Esophagus muscularis mucosa (tissue), 4 donors: ENCODE measurements at regions not wholly inside any gene's neighbourhood (a gene's known extent, or its start where the extent isn't known, plus 50 kb on each side); places are given as distances from the start of the nearest gene placed in this dataset.

ENCODE experiments used
- CTCF ChIP-seq, 3 experiments: fragments of 200-600 bp in 2 of 3; fragments of 450-650 bp in 1 of 3; sonication (generic) in 2 of 3; IDR thresholded peaks; one replicate each; pipeline ENCODE4 v1.5.1; 2017 to 2019; ENCODE audit warnings: antibody characterized with exemption in 3 of 3, mild to moderate bottlenecking in 2 of 3, moderate library complexity in 1 of 3
- EP300 ChIP-seq: sonication (generic); formaldehyde crosslinking; IDR thresholded peaks from one replicate; pipeline ENCODE4 v1.6.1; 2017; ENCODE audit warnings: antibody characterized with exemption
- POLR2A ChIP-seq: fragments of 450-650 bp; IDR thresholded peaks from one replicate; pipeline ENCODE4 v1.6.1; 2017; ENCODE audit warnings: antibody characterized with exemption, moderate library complexity, mild to moderate bottlenecking, low read depth

- no peak for TF ChIP-seq CTCF (IDR thresholded peaks at IDR 0.05)
- no peak for TF ChIP-seq POLR2A
- TF ChIP-seq EP300, result no peak
Measured at GRCh38 chr2:136230464-136230863, 112.5 kb upstream of the CXCR4 start.
